Forelimb muscle (tissue), 1 donor: ENCODE measurements at regions not wholly inside any gene's neighbourhood (a gene's known extent, or its start where the extent isn't known, plus 50 kb on each side); places are given as distances from the start of the nearest gene placed in this dataset.

Experiments
- DNase-seq: peaks from one replicate; pipeline ENCODE4 v3.0.0-alpha.2; 2013; ENCODE audit warnings: low read depth

DNA sequence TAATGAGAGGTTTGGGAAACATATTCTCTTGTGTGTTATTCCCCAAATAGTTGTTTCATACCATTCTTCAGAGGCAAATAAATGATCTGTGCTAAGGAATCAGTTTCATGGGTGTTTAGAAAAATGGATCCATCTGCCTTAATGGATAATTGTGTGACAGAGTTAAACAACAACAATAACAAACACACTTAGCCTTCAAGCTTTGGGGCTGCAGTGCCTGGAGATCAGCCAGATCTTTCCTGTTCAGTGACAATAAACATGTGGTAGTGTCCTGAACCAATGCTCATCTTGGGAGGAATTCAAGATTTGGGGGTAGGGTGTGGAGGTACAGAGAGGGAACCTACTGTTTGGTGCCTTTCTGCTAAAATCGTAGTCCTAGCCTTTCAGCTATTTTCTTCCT lies 93.7 kb upstream of the PRICKLE1 start:
- DNase-seq: no peak

DNA sequence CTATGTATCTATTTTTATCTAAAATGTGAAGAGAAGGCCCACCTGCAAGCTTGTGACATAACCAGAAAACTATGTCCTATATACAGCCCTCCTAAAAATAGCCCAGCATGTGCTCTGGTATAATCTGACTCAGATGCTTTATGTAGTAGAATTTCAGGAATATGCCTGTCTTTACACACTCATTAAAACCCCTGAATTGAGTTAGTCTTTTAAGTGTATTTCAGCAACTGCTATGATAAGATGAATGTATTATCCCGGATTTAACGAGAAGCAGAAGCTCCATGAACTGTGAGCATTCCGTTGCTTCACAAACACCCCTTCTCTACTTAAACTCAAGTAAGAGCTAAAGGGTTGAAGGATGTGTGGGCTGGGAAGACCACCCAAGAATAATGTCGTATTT lies 89.9 kb upstream of the PRICKLE1 start:
- no peak for DNase-seq

DNA sequence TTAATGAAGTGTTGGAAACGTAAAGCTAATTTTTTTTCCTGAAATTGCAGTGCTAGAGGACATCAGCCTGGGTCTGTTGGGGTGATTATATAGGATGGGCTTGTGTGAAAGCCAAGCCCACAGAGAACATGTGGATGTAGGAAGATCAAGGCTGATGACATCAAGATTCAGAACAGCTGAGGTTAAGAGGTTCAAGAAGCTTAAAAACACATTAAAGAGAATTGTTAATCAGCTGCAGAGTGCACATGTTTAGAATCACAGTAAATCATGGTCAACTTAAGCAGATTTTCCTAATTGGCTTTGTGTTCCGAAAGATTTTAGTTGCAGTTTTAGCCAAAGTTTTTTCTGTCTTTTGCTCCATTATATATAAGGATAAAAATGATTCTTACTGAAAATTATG lies 87.9 kb upstream of the PRICKLE1 start:
- no peak for DNase-seq

DNA sequence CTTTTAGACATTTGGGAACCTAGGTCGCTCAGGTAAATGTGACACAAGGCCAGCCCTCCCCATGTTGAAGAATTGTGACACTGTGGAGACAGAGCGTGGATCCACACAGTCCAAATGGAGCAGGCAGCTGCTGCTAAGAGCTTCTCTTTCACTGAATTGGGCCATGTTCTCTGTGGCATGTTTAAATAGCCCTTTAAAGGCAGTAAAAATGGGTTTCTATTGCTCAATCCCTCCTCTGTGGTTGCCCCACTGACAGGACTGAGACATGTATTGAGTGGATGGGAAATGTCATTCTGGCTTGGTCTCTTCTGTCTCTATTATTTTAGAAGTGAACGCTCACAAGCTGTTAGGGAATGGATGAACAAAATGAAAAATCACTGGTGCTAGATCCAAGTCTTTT lies 84.0 kb upstream of the PRICKLE1 start:
- DNase-seq: no peak

DNA sequence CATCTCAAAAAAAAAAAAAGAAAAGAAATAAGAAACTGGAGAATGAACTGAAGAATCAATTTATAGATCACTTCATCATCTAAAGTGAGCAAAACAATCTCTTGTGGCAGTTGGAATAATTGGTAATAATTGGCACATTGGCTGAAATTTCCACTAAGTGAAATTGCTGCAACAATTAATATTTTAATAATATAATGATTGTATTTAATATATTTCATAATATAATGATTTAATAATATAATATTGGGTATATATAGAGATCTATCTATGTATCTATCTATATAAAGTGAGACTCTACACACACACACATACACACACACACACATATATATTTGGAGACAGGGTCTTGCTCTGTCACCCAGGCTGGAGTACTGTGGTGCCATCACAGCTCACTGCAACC lies 81.2 kb upstream of the PRICKLE1 start:
- no peak for DNase-seq

DNA sequence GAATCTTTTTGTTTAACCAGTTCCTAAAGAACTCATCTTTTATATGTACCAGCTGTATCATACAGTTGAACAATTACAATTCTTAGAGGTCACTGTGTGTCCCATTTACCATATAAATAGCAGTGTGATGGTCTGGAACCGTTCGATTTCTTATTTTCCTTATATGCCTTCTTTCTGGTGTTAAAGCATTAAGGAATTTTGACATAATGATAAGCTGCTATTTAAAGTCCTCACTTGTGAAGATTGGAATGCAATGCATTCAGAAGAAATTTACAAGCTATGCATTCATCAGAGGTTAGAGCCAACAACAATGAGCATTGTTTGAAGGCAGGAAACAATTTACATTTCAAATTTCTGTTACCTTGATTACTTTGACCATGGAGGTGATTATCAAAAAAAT lies 80.0 kb upstream of the PRICKLE1 start:
- no peak for DNase-seq

DNA sequence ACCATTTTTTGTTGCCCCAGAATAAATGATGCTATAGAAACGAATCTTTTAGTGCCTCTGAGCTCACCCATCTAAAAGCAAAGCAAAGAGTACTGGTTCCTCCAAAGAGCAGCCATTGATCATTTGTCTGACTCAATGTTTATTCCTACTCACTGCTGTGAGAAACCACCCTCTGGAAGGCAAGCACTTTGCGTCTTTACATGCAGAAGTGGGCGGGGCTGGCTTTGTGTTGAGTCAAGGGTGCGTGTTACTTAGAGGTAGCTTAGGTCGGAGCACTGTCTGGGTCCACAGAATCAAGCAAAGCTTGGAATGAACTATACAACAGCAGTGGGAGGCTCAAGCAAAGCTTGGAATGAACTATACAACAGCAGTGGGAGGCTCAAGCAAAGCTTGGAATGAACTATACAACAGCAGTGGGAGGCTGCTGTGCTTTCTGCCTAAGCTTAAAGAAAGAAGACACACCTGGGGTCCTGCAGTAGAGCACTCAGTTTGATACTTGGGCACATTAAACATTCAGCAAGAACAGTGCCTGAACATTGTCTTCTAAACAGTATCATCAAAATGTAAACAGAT lies 77.2 kb upstream of the PRICKLE1 start:
- DNase-seq: no peak

DNA sequence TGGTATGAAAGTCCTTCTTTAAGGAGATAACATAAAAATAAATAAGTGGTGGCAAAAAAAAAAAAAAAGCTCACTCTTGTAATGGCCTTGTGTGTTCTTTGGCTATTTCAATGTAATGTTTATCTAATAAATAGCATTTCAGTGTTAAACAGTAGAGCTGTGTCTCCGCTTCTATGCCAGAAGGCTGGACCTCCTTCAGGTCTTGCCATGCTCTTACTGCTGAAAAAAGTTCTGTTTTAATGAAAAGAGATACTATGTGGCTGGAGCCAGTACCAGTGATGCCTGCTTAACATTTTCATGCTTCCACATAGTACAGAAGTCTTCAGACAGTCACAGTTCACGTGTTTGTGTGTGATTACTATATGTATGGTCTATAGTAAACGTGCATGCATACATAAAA lies 74.1 kb upstream of the PRICKLE1 start:
- DNase-seq: no peak

DNA sequence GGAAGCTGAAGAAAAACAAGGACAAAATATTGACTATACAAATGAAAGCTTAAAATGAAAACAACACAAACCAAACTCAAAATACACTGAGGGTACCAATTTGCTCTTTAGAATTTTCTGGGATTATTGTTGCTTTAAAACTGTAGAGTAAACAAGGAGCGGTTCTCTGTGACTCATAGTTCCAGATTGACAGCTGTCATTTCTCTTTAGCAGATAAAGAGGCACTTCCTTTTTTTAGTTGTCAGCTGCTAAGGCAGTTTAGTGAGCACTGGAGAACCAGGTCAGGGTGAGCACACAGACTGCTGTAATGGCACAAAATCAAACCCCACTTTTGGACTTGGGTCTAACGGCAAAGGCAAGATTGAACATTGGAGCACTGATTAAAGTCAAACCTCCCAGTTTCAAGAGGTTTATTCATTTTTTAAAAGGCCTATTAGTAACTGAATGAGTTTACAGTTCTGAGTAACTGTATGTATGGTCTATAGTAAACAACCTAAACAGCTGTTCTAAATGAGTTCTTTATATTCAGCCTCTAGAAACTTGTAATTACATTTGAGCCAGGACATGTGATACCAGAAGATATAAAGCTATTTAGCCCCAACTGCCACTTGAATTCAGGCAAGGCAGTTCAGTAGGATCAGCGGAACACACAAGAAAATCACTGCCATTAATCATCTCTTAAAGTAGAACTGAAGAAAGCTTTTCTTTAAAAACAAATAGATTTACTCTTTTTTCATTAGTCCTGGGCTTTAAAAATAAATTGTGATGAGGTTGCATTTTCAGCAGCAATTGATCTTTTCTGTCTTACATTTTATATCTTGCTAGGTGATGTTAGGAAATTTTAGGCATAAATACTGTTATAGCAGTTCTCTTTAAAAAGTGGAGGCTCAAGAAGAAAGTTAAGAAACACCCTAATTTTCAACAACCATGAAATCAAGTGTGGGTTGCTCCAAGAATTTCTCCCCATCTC lies 71.7 kb upstream of the PRICKLE1 start:
- no peak for DNase-seq

DNA sequence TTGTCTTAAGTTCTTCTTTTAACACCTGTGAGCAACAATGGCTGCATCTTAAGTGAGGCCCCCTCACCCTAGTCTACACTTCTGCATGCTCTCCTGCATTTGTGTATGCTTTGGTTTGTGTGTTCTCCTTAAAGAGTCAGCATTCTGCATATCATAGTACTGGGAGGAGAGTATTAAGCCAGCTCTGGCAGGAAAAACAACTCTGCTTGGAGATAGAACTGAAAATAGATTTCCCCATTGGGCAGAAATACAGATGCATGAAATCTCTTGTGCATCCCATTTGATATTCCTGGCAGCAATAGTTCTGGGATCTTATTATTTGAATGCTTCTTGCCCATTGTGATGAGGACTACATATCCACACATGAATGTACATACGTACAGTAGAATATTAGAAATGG lies 70.6 kb upstream of the PRICKLE1 start:
- DNase-seq: no peak

DNA sequence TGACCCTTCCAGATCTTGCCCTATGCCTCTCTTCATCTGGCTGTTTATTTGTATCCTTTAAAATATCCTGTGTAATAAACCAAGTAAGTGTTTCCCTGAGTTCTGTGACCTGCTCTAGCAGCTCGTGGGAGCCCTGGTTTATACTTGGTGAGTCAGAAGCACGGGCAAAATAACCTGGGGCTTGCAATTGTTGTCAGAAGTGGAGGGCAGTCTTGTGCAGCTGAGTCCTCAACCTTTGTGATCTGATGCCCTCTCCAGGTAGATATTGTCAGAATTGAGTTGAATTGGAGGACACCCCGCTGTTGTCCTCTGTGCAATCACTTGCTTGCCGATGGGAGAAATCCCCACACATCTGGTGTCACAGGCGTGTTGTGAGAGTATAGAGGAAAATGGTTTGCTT lies 62.5 kb upstream of the PRICKLE1 start:
- DNase-seq: no peak

DNA sequence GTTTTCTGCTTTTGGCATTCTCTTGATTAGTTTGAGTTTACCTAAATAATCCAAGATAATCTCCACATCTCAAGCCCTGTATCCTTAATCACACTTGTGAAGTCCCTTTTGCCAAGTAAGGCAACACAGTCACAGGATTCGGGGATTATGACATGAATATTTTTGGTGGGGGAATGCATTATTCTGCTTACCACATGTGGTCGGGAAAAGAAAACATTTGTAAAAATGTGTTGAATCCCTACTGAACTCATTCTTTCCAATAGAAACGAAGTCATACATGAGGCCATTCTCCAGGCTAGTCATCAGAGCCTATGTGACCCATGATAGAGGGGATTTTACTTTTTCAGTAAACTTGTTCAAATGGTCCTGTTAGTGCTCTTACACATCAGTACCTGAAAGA lies 58.5 kb upstream of the PRICKLE1 start:
- DNase-seq: no peak

DNA sequence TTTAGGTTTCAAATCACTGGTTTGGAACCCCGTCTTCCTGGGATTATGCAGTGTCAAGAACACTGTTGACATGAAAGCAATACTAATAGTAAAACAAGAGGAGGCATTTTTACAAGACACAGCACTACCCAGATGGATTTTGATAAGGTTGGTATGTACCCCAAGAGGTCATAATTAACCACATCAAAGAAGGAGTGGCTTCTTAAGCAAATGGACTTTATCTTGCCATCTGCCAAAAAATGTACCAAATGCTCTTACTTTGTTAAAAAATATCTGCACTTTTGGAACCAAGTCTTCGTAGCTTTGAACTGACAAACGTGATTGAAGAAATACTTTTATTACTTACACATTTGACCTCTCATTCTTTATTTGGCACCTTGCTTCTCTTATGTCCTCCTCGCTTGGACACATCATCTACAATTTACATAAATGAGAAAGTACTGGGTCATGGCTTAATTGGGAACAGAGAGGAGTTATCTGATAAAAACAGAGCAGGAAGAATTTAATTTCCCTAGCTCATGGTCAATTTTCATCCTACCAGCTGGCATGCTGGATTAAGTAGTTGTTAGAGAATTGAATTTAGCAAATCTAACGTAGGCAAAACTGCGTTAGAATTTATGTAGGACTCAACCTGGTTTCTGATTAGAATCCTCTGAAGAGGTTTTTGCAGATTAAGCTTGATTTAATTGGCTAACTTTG lies 54.5 kb upstream of the PRICKLE1 start:
- no peak for DNase-seq

DNA sequence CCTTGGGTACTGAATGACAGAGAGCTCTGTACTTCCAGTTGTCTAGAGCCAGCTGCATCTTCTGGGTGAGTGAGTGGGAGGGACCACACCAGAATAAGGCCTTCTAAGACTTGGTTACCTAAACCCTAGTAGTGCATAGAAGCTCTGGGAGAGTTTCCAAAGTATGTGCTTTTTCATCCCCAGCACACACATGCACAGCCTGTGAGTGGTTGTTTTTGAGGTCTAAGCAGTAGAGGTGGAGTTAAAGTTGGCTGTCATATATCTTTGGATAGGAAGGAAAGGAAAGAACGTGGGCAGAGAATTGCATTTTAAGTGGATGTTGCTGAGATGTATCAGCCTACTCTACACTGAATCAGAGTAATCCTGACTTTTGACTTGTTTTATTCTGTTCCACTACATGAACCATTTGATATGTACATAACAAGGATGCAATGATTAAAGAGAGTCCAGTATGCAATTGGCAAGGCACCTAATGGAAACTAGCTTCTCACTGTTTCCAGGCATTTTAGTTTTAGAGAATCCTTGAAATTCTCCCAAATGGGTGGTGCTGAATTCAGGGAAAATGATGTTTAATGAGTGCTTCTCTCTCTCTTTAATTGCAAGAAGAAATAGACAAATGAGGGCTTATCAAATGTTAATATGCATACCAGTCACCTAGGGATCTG lies 51.8 kb upstream of the PRICKLE1 start:
- no peak for DNase-seq

DNA sequence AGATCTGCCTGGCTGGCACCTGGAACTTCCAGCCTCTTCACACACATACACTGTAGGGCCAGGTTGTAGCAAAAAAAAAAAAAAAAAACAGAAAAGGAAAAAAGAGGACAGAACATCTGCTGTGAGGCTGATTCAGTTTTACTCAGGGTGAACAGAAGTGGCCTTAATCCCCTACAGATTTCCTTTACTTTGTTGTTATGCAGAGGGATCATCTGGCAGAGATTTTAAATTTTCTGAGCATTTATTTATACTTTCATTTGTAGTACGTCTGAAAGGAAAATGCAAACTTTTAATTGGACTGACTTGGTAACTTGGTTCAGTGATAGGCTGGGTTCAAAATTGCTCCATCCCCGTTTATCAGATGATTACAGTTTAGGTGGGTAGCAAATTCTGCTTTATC lies 50.8 kb upstream of the PRICKLE1 start:
- DNase-seq: no peak

DNA sequence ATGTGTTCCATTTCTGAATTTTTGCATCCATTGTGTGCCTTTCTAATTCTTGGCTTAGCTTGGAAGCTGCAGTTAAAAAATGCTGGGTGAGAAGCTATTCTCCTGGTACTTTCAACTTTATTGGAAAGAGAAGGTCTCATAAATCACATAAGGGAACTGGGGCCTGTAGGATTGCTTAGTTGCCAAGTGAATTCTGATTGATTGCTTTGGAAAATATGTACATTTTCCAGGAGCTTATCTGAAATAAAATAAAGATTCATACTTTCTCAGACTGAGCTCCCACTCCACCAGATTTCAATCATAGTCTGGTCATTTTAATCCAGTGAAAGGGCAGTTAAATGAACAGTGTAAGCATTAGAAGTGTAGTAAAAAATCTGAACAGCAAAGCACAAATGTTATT lies 50.0 kb upstream of the PRICKLE1 start:
- DNase-seq: no peak
